Common myeloid progenitor, CD34-positive (primary cell): ENCODE measurements at regions not wholly inside any gene's neighbourhood (a gene's known extent, or its start where the extent isn't known, plus 50 kb on each side); places are given as distances from the start of the nearest gene placed in this dataset.

Experiments used
- CTCF ChIA-PET: fragments of 350-600 bp; sonication (Branson Sonifier 250); formaldehyde crosslinking; loops from one replicate; lab custom pipeline; 2021; ENCODE audit warnings: antibody characterized with exemption; lab: Charles Lee
- POLR2A ChIA-PET: fragments of 350-600 bp; sonication (Branson Sonifier 250); formaldehyde crosslinking; loops from one replicate; lab custom pipeline; 2021; ENCODE audit warnings: antibody characterized with exemption; lab: Charles Lee
- DNase-seq, 3 donors: peaks; one replicate each; pipeline versions ENCODE4 v3.0.0 to v3.0.0-alpha.2; 2013
- H3K27ac ChIP-seq, 2 experiments: 1 replicate in 1 of 2; 2 replicates in 1 of 2; pipeline ENCODE4 v1.7.0; 2013; ENCODE audit warnings: inconsistent platforms in 2 of 2, low read length in 2 of 2, mild to moderate bottlenecking in 2 of 2, low read depth in 1 of 2, moderate library complexity in 1 of 2; ENCODE audit not compliant: severe bottlenecking in 2 of 2, insufficient read depth in 1 of 2, poor library complexity in 1 of 2
- H3K27me3 ChIP-seq, 5 experiments: replicated peaks in 2 of 5; 1 replicate in 3 of 5; 2 replicates in 2 of 5; pipeline versions ENCODE4 v1.6.1 to v1.7.0; 2013; ENCODE audit warnings: low read length in 4 of 5, mild to moderate bottlenecking in 2 of 5, moderate library complexity in 2 of 5, inconsistent platforms in 1 of 5; ENCODE audit not compliant: insufficient read depth in 5 of 5, control insufficient read depth in 4 of 5
- H3K36me3 ChIP-seq, 4 experiments: 1 replicate in 2 of 4; 2 replicates in 2 of 4; pipeline versions ENCODE4 v1.6.1 to v1.7.0; 2013; ENCODE audit warnings: low read length in 3 of 4, control low read depth in 1 of 4, mild to moderate bottlenecking in 1 of 4; ENCODE audit not compliant: control insufficient read depth in 4 of 4, insufficient read depth in 4 of 4
- H3K4me1 ChIP-seq, 4 experiments: 1 replicate in 3 of 4; 2 replicates in 1 of 4; pipeline versions ENCODE4 v1.6.1 to v1.7.1; 2013; ENCODE audit warnings: low read length in 3 of 4, mild to moderate bottlenecking in 3 of 4, control low read depth in 1 of 4, inconsistent platforms in 1 of 4, moderate library complexity in 1 of 4; ENCODE audit not compliant: control insufficient read depth in 4 of 4, insufficient read depth in 4 of 4; ENCODE audit errors: control extremely low read depth in 1 of 4
- H3K4me3 ChIP-seq, 7 experiments: 1 replicate in 4 of 7; 2 replicates in 3 of 7; pipeline versions ENCODE4 v1.5.1 to v1.7.0; 2013; ENCODE audit warnings: mild to moderate bottlenecking in 7 of 7, low read length in 6 of 7, moderate library complexity in 6 of 7, inconsistent platforms in 2 of 7, low read depth in 2 of 7, control low read depth in 1 of 7; ENCODE audit not compliant: insufficient read depth in 4 of 7, control insufficient read depth in 1 of 7; ENCODE audit errors: extremely low read depth in 1 of 7
- H3K9me3 ChIP-seq, 5 experiments: 1 replicate in 4 of 5; 2 replicates in 1 of 5; pipeline versions ENCODE4 v1.6.1 to v1.7.1; 2013; ENCODE audit warnings: low read length in 4 of 5, mild to moderate bottlenecking in 2 of 5, inconsistent platforms in 1 of 5, low read depth in 1 of 5, moderate library complexity in 1 of 5; ENCODE audit not compliant: control insufficient read depth in 4 of 5, insufficient read depth in 2 of 5; ENCODE audit errors: control extremely low read depth in 1 of 5
- WGBS: methylation state at CpG from one replicate; pipeline ENCODE4 v1.1.5; 2013; ENCODE audit not compliant: insufficient coverage; 5-methylcytosine and 5-hydroxymethylcytosine counted together

DNA sequence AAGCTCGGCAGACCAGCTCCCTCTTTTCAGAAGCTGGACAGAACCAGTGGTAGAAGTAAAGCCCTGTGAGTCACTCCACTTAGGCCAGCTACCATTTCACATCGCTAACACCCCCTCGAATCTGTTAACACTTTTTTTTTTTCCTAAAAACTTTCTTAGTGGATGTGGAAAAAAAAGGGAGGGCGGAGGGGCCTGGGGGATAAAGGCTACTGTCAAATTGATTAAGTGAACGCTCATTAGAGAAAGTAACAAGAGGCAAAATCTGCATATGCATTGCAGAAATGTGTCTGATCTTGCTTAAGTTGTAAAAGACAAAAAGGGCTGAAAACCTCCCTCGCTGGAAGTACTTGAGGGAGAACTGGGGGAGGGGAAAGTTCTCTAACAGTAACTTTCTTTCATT, 86.6 kb upstream of the OTX2 start:
- no peak for DNase-seq
- Histone ChIP-seq H3K9me3 (no peaks in the 10 kb centered on the region), H3K27me3 (peaks cover 6 to 23% (median 10%) of the 10 kb centered on the region in 5 experiments), H3K4me3 (no peak overlapping the region), H3K36me3 (no peaks in the 10 kb centered on the region), H3K4me1 (no peaks in the 10 kb centered on the region), H3K27ac (no peak overlapping the region)
- WGBS, result 63% methylated on average over 3 of the region's 6 CpGs
- POLR2A ChIA-PET, result no interaction called here
- CTCF ChIA-PET, result no interaction called here

GRCh38 chr14:56896231-56896630, 86.0 kb upstream of the OTX2 start:
- ChIA-PET CTCF (no interaction called here), POLR2A (interaction anchor here (0.7 kb wide), 1 partner anchor 1409 kb away, joined by 3 read pairs; no protein-coding TSS in a partner anchor)
- H3K27ac ChIP-seq, result no peak overlapping the region
- whole genome bisulfite sequencing, result 88% methylated on average over 1 of the region's 2 CpGs
- DNase-seq, result no peak
- no peaks in the 10 kb centered on the region for H3K9me3 ChIP-seq
- peaks cover 6 to 25% (median 10%) of the 10 kb centered on the region in 5 experiments for H3K27me3 ChIP-seq
- no peaks in the 10 kb centered on the region for H3K36me3 ChIP-seq
- no peaks in the 10 kb centered on the region for H3K4me1 ChIP-seq
- no peak overlapping the region for H3K4me3 ChIP-seq

DNA sequence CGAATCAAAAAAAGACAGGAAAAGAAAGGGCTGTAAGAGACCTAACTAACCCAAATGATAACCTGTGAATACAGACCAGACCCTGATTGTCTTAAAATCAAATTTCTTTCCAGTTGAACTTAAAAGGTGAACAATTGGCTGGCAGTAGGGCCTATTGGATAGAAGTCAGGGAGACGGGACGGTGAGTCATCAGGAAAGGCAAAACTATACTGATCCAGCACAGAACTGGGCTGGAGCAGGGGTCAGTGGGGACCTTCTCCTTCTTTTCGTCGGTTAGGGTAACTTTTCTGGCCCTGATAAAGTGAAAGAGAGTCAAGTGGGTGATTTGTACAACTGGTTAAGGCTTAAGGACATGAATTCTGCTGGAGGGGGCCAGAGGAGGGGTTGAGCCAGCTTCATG, 84.9 kb upstream of the OTX2 start:
- CTCF ChIA-PET, result no interaction called here
- Histone ChIP-seq H3K4me1 (no peaks in the 10 kb centered on the region), H3K27ac (no peak overlapping the region), H3K36me3 (no peaks in the 10 kb centered on the region), H3K27me3 (peaks cover 3 to 26% (median 10%) of the 10 kb centered on the region in 5 experiments), H3K9me3 (no peaks in the 10 kb centered on the region), H3K4me3 (no peak overlapping the region)
- POLR2A ChIA-PET, result no interaction called here
- 71% methylated on average over 3 of the region's 5 CpGs for WGBS
- DNase-seq, result no peak

- no peak for DNase-seq
- 83% methylated on average over 1 of the region's 3 CpGs for WGBS
- Histone ChIP-seq H3K27me3 (peaks cover 3 to 21% (median 10%) of the 10 kb centered on the region in 5 experiments), H3K4me3 (no peak overlapping the region), H3K4me1 (no peaks in the 10 kb centered on the region), H3K27ac (no peak overlapping the region), H3K9me3 (no peaks in the 10 kb centered on the region), H3K36me3 (no peaks in the 10 kb centered on the region)
- POLR2A ChIA-PET, result no interaction called here
- CTCF ChIA-PET, result no interaction called here
Observed at GRCh38 chr14:56894591-56894991, 84.3 kb upstream of the OTX2 start.

GRCh38 chr14:56892959-56893358, 82.7 kb upstream of the OTX2 start:
- DNase-seq, result no peak
- Histone ChIP-seq H3K4me1 (no peaks in the 10 kb centered on the region), H3K9me3 (no peaks in the 10 kb centered on the region), H3K27me3 (peaks cover 3 to 23% (median 10%) of the 10 kb centered on the region in 5 experiments), H3K27ac (no peak overlapping the region), H3K36me3 (no peaks in the 10 kb centered on the region), H3K4me3 (no peak overlapping the region)
- ChIA-PET CTCF (interaction anchor here (1.3 kb wide), 1 partner anchor 13 kb away, joined by 3 read pairs; no protein-coding TSS in a partner anchor), POLR2A (no interaction called here)
- 79% methylated on average over 5 of the region's 5 CpGs for WGBS

- DNase-seq, result no peak
- ChIA-PET POLR2A (no interaction called here), CTCF (no interaction called here)
- no peaks in the 10 kb centered on the region for H3K36me3 ChIP-seq
- peaks cover 6 to 31% (median 14%) of the 10 kb centered on the region in 5 experiments for H3K27me3 ChIP-seq
- no peak overlapping the region for H3K27ac ChIP-seq
- no peaks in the 10 kb centered on the region for H3K9me3 ChIP-seq
- no peaks in the 10 kb centered on the region for H3K4me1 ChIP-seq
- H3K4me3 ChIP-seq, result no peak overlapping the region
Observed at GRCh38 chr14:56891226-56891625, 80.9 kb upstream of the OTX2 start.

DNA sequence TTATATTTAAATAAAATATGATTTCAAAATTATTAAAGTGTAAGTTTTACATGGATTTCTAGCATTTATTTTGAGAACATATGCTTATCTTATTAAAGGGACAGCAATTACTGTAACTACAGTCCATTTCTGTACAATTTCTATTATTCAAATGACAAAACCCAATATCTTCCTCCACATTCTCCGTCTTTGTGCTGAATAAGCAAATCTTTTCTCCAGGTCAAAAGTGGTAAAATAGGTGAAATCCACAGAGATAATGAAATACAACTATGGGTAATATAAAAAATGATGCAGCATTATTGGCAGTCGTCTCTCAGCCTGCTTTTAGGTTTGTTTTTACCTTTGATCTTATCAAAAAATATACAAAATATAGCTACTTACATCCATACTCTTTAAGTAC, 79.4 kb upstream of the OTX2 start:
- DNase-seq, result no peak
- Histone ChIP-seq H3K4me1 (no peaks in the 10 kb centered on the region), H3K36me3 (no peaks in the 10 kb centered on the region), H3K27me3 (peaks cover 6 to 27% (median 9%) of the 10 kb centered on the region in 5 experiments), H3K27ac (no peak overlapping the region), H3K9me3 (no peaks in the 10 kb centered on the region), H3K4me3 (no peak overlapping the region)
- WGBS, result no CpG with 5 or more reads among the region's 2 CpGs
- POLR2A ChIA-PET, result no interaction called here
- CTCF ChIA-PET, result no interaction called here
